ENCODE measurements at regions not wholly inside any gene's neighbourhood (a gene's known extent, or its start where the extent isn't known, plus 50 kb on each side); places are given as distances from the start of the nearest gene placed in this dataset.

GRCh38 chr18:66107546-66107945, 356.7 kb downstream of the CDH7 start (continued):
- TF ChIP-seq, protein P1, sequence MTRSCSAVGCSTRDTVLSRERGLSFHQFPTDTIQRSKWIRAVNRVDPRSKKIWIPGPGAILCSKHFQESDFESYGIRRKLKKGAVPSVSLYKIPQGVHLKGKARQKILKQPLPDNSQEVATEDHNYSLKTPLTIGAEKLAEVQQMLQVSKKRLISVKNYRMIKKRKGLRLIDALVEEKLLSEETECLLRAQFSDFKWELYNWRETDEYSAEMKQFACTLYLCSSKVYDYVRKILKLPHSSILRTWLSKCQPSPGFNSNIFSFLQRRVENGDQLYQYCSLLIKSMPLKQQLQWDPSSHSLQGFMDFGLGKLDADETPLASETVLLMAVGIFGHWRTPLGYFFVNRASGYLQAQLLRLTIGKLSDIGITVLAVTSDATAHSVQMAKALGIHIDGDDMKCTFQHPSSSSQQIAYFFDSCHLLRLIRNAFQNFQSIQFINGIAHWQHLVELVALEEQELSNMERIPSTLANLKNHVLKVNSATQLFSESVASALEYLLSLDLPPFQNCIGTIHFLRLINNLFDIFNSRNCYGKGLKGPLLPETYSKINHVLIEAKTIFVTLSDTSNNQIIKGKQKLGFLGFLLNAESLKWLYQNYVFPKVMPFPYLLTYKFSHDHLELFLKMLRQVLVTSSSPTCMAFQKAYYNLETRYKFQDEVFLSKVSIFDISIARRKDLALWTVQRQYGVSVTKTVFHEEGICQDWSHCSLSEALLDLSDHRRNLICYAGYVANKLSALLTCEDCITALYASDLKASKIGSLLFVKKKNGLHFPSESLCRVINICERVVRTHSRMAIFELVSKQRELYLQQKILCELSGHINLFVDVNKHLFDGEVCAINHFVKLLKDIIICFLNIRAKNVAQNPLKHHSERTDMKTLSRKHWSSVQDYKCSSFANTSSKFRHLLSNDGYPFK (CRISPR knock-in tag; IDR thresholded peaks at IDR 0.05; ENCODE audit: borderline replicate concordance): no peak
- TF ChIP-seq ZNF136 (CRISPR knock-in tag; IDR thresholded peaks at IDR 0.05; ENCODE audit: low read depth): no peak
- no peak for TF ChIP-seq THAP11 (CRISPR knock-in tag; IDR thresholded peaks at IDR 0.05)
- no peak for TF ChIP-seq ZBTB39 (CRISPR knock-in tag; IDR thresholded peaks at IDR 0.05)
- no peak for TF ChIP-seq POGZ (CRISPR knock-in tag; IDR thresholded peaks at IDR 0.05)
- no peak for TF ChIP-seq ZNF878 (CRISPR knock-in tag; IDR thresholded peaks at IDR 0.05)
- TF ChIP-seq ARNTL (CRISPR knock-in tag; IDR thresholded peaks at IDR 0.05): no peak

DNA sequence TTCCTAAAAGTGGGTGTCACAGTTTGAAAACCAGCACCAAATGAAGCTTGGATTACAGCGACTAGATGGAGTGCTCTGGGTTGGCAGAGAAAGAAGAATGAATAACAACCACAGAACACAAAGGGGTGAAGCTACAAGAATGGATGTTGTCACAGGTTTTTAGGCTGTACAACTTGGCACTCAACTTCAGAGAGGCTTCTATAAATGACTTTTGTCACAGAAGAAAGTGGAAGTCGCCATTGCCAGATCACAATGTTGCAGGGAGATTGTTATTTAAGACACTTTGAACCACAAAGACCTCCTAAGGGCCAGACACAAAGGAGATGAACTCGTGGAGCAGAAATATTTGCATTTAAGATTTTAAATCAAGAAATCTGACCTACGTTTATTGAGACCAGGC, 354.2 kb downstream of the CDH7 start:
- BruUV-seq (replicated peaks): no TSS peak
- FAIRE-seq (no peak), ATAC-seq (no peak), DNase-seq (ENCODE audit: low spot score) (no peak)
- H4K20me1 ChIP-seq (ENCODE audit: insufficient read depth, low read length): no peaks in the 10 kb centered on the region
- in situ Hi-C loops (cut with HindIII; ENCODE audit: extremely low pct_ligation_motif_present, low pct_unique_long_range_greater_than_20kb) (no loop called here), intact Hi-C loops (cut with micrococcal nuclease; ENCODE audit: unreplicated experiment) (no loop called here)
- H3K4me3 ChIP-seq (replicated peaks in 1 of 3; ENCODE audit: insufficient read depth in 1 of 3, low read depth in 2 of 3, low read length in 3 of 3): no peak overlapping the region
- no peaks in the 10 kb centered on the region for H3K79me2 ChIP-seq (ENCODE audit: insufficient read depth, low read length)
- H2AFZ ChIP-seq (ENCODE audit: low read length): no peak overlapping the region
- ChIA-PET CTCF (ENCODE audit: low intra/inter-chr PET ratio, low total read pairs) (no interaction called here), POLR2A (no interaction called here)
- H3K4me2 ChIP-seq (ENCODE audit: low read depth, low read length): no peak overlapping the region
- H3K27me3 ChIP-seq (ENCODE audit: control insufficient read depth in 1 of 2, insufficient read depth in 2 of 2, low read length in 2 of 2): no peaks in the 10 kb centered on the region
- H3K4me1 ChIP-seq (ENCODE audit: insufficient read depth, low read length): no peaks in the 10 kb centered on the region
- no peak overlapping the region for H3K27ac ChIP-seq (ENCODE audit: extremely low read length, insufficient read depth, low read length)
- H3K9me3 ChIP-seq (ENCODE audit: low read length): no peaks in the 10 kb centered on the region
- H3K36me3 ChIP-seq (replicated peaks in 1 of 2; ENCODE audit: control insufficient read depth in 1 of 2, insufficient read depth in 2 of 2, low read length in 2 of 2): no peaks in the 10 kb centered on the region
- TF ChIP-seq SOX5 (CRISPR knock-in tag; IDR thresholded peaks at IDR 0.05; ENCODE audit: borderline replicate concordance) (no peak), ZNF788 (CRISPR knock-in tag; IDR thresholded peaks at IDR 0.05; ENCODE audit: borderline replicate concordance) (no peak), CC2D1A (CRISPR knock-in tag; IDR thresholded peaks at IDR 0.05) (no peak), ZNF598 (CRISPR knock-in tag; IDR thresholded peaks at IDR 0.05; ENCODE audit: borderline replicate concordance) (no peak), MXI1 (IDR thresholded peaks at IDR 0.05; ENCODE audit: borderline replicate concordance, low read depth, low read length) (no peak), NFE2L1 (CRISPR knock-in tag; IDR thresholded peaks at IDR 0.05; ENCODE audit: borderline replicate concordance) (no peak), ZFP91 (CRISPR knock-in tag; IDR thresholded peaks at IDR 0.05; ENCODE audit: borderline replicate concordance) (no peak), BHLHE40 (IDR thresholded peaks at IDR 0.05; ENCODE audit: low read length) (no peak), ZNF841 (CRISPR knock-in tag; IDR thresholded peaks at IDR 0.05; ENCODE audit: borderline replicate concordance) (no peak), CEBPB (IDR thresholded peaks at IDR 0.05; ENCODE audit: borderline replicate concordance, low read depth, low read length) (no peak), ZNF703 (CRISPR knock-in tag; IDR thresholded peaks at IDR 0.05; ENCODE audit: borderline replicate concordance) (no peak), ZNF567 (CRISPR knock-in tag; IDR thresholded peaks at IDR 0.05; ENCODE audit: borderline replicate concordance) (no peak)
- 2% methylated on average over 4 of the region's 4 CpGs for WGBS (ENCODE audit: low lambda C conversion rate)
- H3K9ac ChIP-seq (ENCODE audit: insufficient read depth, low read depth, low read length): no peak overlapping the region
